HG03558 (cell line): ENCODE measurements at regions not wholly inside any gene's neighbourhood (a gene's known extent, or its start where the extent isn't known, plus 50 kb on each side); places are given as distances from the start of the nearest gene placed in this dataset.

Experiments
- ATAC-seq: cut with Tn5 transposase; IDR thresholded peaks from one replicate; pipeline ENCODE4 v1.9.1; 2021; ENCODE audit warnings: moderate number of reproducible peaks; ENCODE audit not compliant: unreplicated experiment; ENCODE audit errors: extremely low read depth

GRCh38 chrX:147827070-147827469 is 84.6 kb upstream of the FMR1 start:
- no peak for ATAC-seq

GRCh38 chrX:147828719-147829118 is 83.0 kb upstream of the FMR1 start:
- ATAC-seq, result no peak

- no peak for ATAC-seq
Observed at GRCh38 chrX:147832707-147833348, 78.9 kb upstream of the FMR1 start.

- no peak for ATAC-seq
Observed at GRCh38 chrX:147838465-147839131, 73.1 kb upstream of the FMR1 start.

GRCh38 chrX:147846676-147847075 is 65.0 kb upstream of the FMR1 start:
- no peak for ATAC-seq

GRCh38 chrX:147847999-147848398 is 63.7 kb upstream of the FMR1 start:
- ATAC-seq, result no peak

GRCh38 chrX:147848543-147849443 is 62.9 kb upstream of the FMR1 start:
- ATAC-seq, result no peak

GRCh38 chrX:147850875-147851274 is 60.8 kb upstream of the FMR1 start:
- ATAC-seq, result peak; percentile 40

- ATAC-seq, result no peak
Observed at GRCh38 chrX:147853701-147854100, 58.0 kb upstream of the FMR1 start.

GRCh38 chrX:147859666-147860065 is 52.1 kb upstream of the FMR1 start:
- ATAC-seq, result no peak
